GM12872 (cell line): ENCODE measurements at regions not wholly inside any gene's neighbourhood (a gene's known extent, or its start where the extent isn't known, plus 50 kb on each side); places are given as distances from the start of the nearest gene placed in this dataset.

ENCODE experiments used
- CTCF ChIP-seq: IDR thresholded peaks from 3 replicates; pipeline ENCODE4 v1.5.1; 2011; ENCODE audit warnings: low read depth, mild to moderate bottlenecking, low read length, moderate library complexity; ENCODE audit not compliant: insufficient read depth

GRCh38 chr3:86605166-86605565 lies 385.8 kb downstream of the VGLL3 start:
- no peak for TF ChIP-seq CTCF

GRCh38 chr3:86595696-86596095 lies 395.3 kb downstream of the VGLL3 start:
- no peak for TF ChIP-seq CTCF

GRCh38 chr3:86594838-86595237 lies 396.1 kb downstream of the VGLL3 start:
- TF ChIP-seq CTCF = no peak

- no peak for TF ChIP-seq CTCF
Observed at GRCh38 chr3:86578071-86578470, 412.9 kb downstream of the VGLL3 start.

- TF ChIP-seq CTCF = peak; percentile 54; the same call in 2 of the 3 replicates
Observed at GRCh38 chr3:86563400-86563970, 427.5 kb downstream of the VGLL3 start.

- no peak for TF ChIP-seq CTCF
Observed at GRCh38 chr3:86562090-86562489, 428.9 kb downstream of the VGLL3 start.

GRCh38 chr3:86561215-86561614 lies 429.7 kb downstream of the VGLL3 start:
- no peak for TF ChIP-seq CTCF
